HCT116 (cell line): ENCODE measurements at regions not wholly inside any gene's neighbourhood (a gene's known extent, or its start where the extent isn't known, plus 50 kb on each side); places are given as distances from the start of the nearest gene placed in this dataset.

Source experiments
- ATAC-seq: fragments of 200-7000 bp; cut with Tn5 transposase; 2 replicates; pipeline ENCODE4 v1.9.1; 2020; ENCODE audit warnings: mild to moderate bottlenecking, moderate library complexity
- BruUV-seq: library from RNA; stranded (reverse); fragments of 400-500 nt; replicated peaks from 2 replicates; lab custom pipeline; 2021; lab: Mats Ljungman, UMichigan
- CTCF ChIA-PET: fragments of 300-600 bp; sonication (Branson Sonifier 250); formaldehyde crosslinking; loops from one replicate; lab custom pipeline; 2021; ENCODE audit warnings: antibody characterized with exemption; lab: Charles Lee
- POLR2A ChIA-PET: fragments of 300-600, 350-600 bp; sonication (Branson Sonifier 250); formaldehyde crosslinking; loops from one replicate; lab custom pipeline; 2021; ENCODE audit warnings: antibody characterized with exemption; lab: Charles Lee
- RAD21 ChIA-PET, 2 experiments: fragments of 300-600 bp; sonication (Branson Sonifier 250); formaldehyde crosslinking; loops; one replicate each; lab custom pipeline; 2023; ENCODE audit warnings: low total read pairs in 2 of 2; ENCODE audit not compliant: uncharacterized antibody in 2 of 2, unreplicated experiment in 2 of 2, low non-redundant PET in 1 of 2; lab: Charles Lee
- DNase-seq: peaks from one replicate; pipeline ENCODE4 v3.0.0-alpha.2; 2010; ENCODE audit warnings: low read depth, low spot score
- H2AFZ ChIP-seq: fragments of 200-600 bp; shearing (Covaris generic), sonication (generic); 2 replicates; pipeline ENCODE4 v1.6.1; 2017; ENCODE audit warnings: low read depth, mixed run types, mixed read lengths, antibody characterized with exemption, low read length; ENCODE audit not compliant: poor library complexity, severe bottlenecking
- H3K27ac ChIP-seq: 2 replicates; pipeline ENCODE4 v1.5.1; 2012; ENCODE audit warnings: low read depth, low read length
- H3K27me3 ChIP-seq: fragments of 200-600 bp; sonication (generic); 2 replicates; pipeline ENCODE4 v1.6.1; 2016; ENCODE audit warnings: mixed run types, low read length, mixed read lengths; ENCODE audit not compliant: insufficient read depth
- H3K36me3 ChIP-seq, 2 experiments: fragments of 200-500 bp in 1 of 2; fragments of 200-600 bp in 1 of 2; sonication (Bioruptor generic) in 1 of 2; sonication (generic) in 1 of 2; 2 replicates each; pipeline versions ENCODE4 v1.5.1 to v1.6.1; 2014 to 2016; ENCODE audit warnings: low read length in 2 of 2, inconsistent platforms in 1 of 2, mixed read lengths in 1 of 2, mixed run types in 1 of 2; ENCODE audit not compliant: insufficient read depth in 2 of 2, control insufficient read depth in 1 of 2
- H3K4me1 ChIP-seq, 2 experiments: fragments of 200-600 bp in 1 of 2; sonication (generic) in 1 of 2; 2 replicates each; pipeline versions ENCODE4 v1.5.1 to v1.6.1; 2012 to 2017; ENCODE audit warnings: low read length in 2 of 2, inconsistent platforms in 1 of 2, mild to moderate bottlenecking in 1 of 2, mixed read lengths in 1 of 2, mixed run types in 1 of 2, moderate library complexity in 1 of 2; ENCODE audit not compliant: insufficient read depth in 2 of 2, control insufficient read depth in 1 of 2
- H3K4me2 ChIP-seq: fragments of 200-600 bp; sonication (generic); 2 replicates; pipeline ENCODE4 v1.6.1; 2017; ENCODE audit warnings: mixed run types, low read length, mixed read lengths
- H3K4me3 ChIP-seq, 2 experiments: fragments of 200-600 bp in 1 of 2; sonication (generic) in 1 of 2; replicated peaks in 1 of 2; 2 replicates each; pipeline ENCODE4 v1.5.1; 2011 to 2016; ENCODE audit warnings: low read length in 2 of 2, control low read depth in 1 of 2, low read depth in 1 of 2, mild to moderate bottlenecking in 1 of 2, mixed read lengths in 1 of 2, mixed run types in 1 of 2
- H3K79me2 ChIP-seq: fragments of 200-600 bp; sonication (generic); 2 replicates; pipeline ENCODE4 v1.6.1; 2017; ENCODE audit warnings: mild to moderate bottlenecking, mixed run types, low read length, moderate library complexity, mixed read lengths; ENCODE audit not compliant: insufficient read depth
- H3K9ac ChIP-seq: fragments of 200-600 bp; sonication (generic); 2 replicates; pipeline ENCODE4 v1.6.1; 2016; ENCODE audit warnings: low read length, mixed read lengths
- H3K9me2 ChIP-seq: fragments of 200-600 bp; sonication (generic), shearing (Covaris generic); 2 replicates; pipeline ENCODE4 v1.6.1; 2017; ENCODE audit warnings: mixed run types, mild to moderate bottlenecking, moderate library complexity; ENCODE audit not compliant: insufficient read depth
- H3K9me3 ChIP-seq, 2 experiments: fragments of 200-500 bp in 1 of 2; fragments of 200-600 bp in 1 of 2; sonication (Bioruptor generic) in 1 of 2; sonication (generic) in 1 of 2; 2 replicates each; pipeline ENCODE4 v1.6.1; 2014 to 2017; ENCODE audit warnings: low read length in 2 of 2, mixed read lengths in 2 of 2, inconsistent platforms in 1 of 2, low read depth in 1 of 2, mild to moderate bottlenecking in 1 of 2, mixed run types in 1 of 2, moderate library complexity in 1 of 2; ENCODE audit not compliant: control insufficient read depth in 1 of 2, insufficient read depth in 1 of 2
- H4K20me1 ChIP-seq: fragments of 200-600 bp; sonication (generic), shearing (Covaris generic); 2 replicates; pipeline ENCODE4 v1.6.1; 2017; ENCODE audit warnings: mixed run types, mild to moderate bottlenecking, moderate library complexity; ENCODE audit not compliant: insufficient read depth
- ELF1 ChIP-seq: IDR thresholded peaks from 2 replicates; pipeline ENCODE4 v1.6.1; 2012; ENCODE audit warnings: low read depth, borderline replicate concordance
- EZH2 ChIP-seq: fragments of 200-600 bp; sonication (generic); IDR thresholded peaks from 2 replicates; pipeline ENCODE4 v1.6.1; 2017; ENCODE audit warnings: antibody characterized with exemption, mixed run types
- EZH2phosphoT487 ChIP-seq: fragments of 200-600 bp; IDR thresholded peaks from 2 replicates; pipeline ENCODE4 v1.6.1; 2018; ENCODE audit warnings: antibody characterized with exemption, borderline replicate concordance
- FOSL1 ChIP-seq: IDR thresholded peaks from 2 replicates; pipeline ENCODE4 v1.6.1; 2012; ENCODE audit warnings: low read depth
- JUND ChIP-seq: IDR thresholded peaks from 2 replicates; pipeline ENCODE4 v1.6.1; 2012
- POLR2AphosphoS5 ChIP-seq: IDR thresholded peaks from 2 replicates; pipeline ENCODE4 v1.6.1; 2011; ENCODE audit warnings: mild to moderate bottlenecking, low read depth, low read length, moderate library complexity
- ZFX ChIP-seq: fragments of 450-650 bp; IDR thresholded peaks from 2 replicates; pipeline ENCODE4 v1.6.1; 2017
- ZNF274 ChIP-seq: fragments of 200-500 bp; sonication (Bioruptor generic); IDR thresholded peaks from 2 replicates; pipeline ENCODE4 v1.6.1; 2014; ENCODE audit warnings: mild to moderate bottlenecking, low read depth, low read length, inconsistent platforms
- intact Hi-C: fragments of 100-400 bp; cut with micrococcal nuclease; formaldehyde crosslinking; loops from 2 replicates; pipeline ENCODE4 v1.10.0; 2022
- TF ChIP-seq, protein P1 (sequence below): IDR thresholded peaks from 2 replicates; pipeline ENCODE4 v1.6.1; 2012; ENCODE audit warnings: low read depth
- TF ChIP-seq, protein P2 (sequence below), 3 experiments: fragments of 200-600 bp in 1 of 3; sonication (generic) in 1 of 3; IDR thresholded peaks in 2 of 3; conservative IDR thresholded peaks in 1 of 3; 2 replicates each; pipeline ENCODE4 v1.5.1; 2012 to 2017; ENCODE audit warnings: low read depth in 2 of 3, low read length in 2 of 3, antibody characterized with exemption in 1 of 3, borderline replicate concordance in 1 of 3, control low read depth in 1 of 3, mild to moderate bottlenecking in 1 of 3, mixed read lengths in 1 of 3, mixed run types in 1 of 3, moderate library complexity in 1 of 3; ENCODE audit not compliant: insufficient read depth in 1 of 3
- TF ChIP-seq, protein P3 (sequence below): IDR thresholded peaks from 2 replicates; pipeline ENCODE4 v1.6.1; 2012
- TF ChIP-seq, protein P4 (sequence below): IDR thresholded peaks from 2 replicates; pipeline ENCODE4 v1.6.1; 2012

DNA sequence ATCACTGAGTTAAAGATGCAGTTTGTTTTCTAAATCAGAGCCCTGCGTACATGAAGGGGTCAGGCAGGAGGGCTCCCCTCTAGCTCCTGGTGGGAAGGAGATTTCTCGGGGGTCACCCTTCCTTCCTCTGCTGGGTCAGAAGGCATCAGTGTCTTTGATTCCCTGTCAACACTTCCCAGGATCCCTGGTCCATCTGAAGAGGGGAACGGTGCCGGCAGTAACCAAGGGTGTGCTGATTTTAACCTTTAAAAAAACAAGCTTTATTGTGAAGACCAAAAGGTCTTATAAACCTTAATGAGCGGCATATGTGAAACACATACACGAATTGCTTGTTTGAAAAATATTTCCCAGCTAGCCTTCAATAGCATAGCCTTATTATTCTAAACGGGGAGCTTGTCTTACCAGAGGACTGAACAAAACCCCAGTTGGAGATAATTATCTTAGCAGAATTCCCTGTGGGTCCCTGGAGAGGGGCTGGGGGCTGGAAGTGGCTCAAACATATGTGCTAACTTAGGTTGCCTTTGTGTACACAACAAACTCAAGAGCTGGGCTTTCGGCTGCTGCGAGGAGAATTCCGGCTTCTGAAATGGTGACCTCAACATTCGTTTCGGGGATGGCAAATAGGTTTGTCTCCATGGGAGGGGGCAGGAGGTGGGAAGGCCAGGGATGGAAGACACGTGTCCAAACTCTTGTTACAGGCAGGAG lies 114.9 kb upstream of the MYCN start:
- no peak for DNase-seq
- ChIA-PET POLR2A (no interaction called here), RAD21 (no interaction called here), CTCF (no interaction called here)
- no peak overlapping the region for H3K4me2 ChIP-seq
- H3K9me3 ChIP-seq = no peaks in the 10 kb centered on the region
- H3K79me2 ChIP-seq = no peaks in the 10 kb centered on the region
- H4K20me1 ChIP-seq = no peaks in the 10 kb centered on the region
- H3K27ac ChIP-seq = no peak overlapping the region
- no peaks in the 10 kb centered on the region for H3K27me3 ChIP-seq
- H3K9me2 ChIP-seq = no peaks in the 10 kb centered on the region
- no peaks in the 10 kb centered on the region for H3K4me1 ChIP-seq
- H2AFZ ChIP-seq = no peak overlapping the region
- H3K36me3 ChIP-seq = no peaks in the 10 kb centered on the region
- no TSS peak for BruUV-seq
- no peak overlapping the region for H3K9ac ChIP-seq
- TF ChIP-seq, protein P1, sequence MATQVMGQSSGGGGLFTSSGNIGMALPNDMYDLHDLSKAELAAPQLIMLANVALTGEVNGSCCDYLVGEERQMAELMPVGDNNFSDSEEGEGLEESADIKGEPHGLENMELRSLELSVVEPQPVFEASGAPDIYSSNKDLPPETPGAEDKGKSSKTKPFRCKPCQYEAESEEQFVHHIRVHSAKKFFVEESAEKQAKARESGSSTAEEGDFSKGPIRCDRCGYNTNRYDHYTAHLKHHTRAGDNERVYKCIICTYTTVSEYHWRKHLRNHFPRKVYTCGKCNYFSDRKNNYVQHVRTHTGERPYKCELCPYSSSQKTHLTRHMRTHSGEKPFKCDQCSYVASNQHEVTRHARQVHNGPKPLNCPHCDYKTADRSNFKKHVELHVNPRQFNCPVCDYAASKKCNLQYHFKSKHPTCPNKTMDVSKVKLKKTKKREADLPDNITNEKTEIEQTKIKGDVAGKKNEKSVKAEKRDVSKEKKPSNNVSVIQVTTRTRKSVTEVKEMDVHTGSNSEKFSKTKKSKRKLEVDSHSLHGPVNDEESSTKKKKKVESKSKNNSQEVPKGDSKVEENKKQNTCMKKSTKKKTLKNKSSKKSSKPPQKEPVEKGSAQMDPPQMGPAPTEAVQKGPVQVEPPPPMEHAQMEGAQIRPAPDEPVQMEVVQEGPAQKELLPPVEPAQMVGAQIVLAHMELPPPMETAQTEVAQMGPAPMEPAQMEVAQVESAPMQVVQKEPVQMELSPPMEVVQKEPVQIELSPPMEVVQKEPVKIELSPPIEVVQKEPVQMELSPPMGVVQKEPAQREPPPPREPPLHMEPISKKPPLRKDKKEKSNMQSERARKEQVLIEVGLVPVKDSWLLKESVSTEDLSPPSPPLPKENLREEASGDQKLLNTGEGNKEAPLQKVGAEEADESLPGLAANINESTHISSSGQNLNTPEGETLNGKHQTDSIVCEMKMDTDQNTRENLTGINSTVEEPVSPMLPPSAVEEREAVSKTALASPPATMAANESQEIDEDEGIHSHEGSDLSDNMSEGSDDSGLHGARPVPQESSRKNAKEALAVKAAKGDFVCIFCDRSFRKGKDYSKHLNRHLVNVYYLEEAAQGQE = no peak
- TF ChIP-seq, protein P2, sequence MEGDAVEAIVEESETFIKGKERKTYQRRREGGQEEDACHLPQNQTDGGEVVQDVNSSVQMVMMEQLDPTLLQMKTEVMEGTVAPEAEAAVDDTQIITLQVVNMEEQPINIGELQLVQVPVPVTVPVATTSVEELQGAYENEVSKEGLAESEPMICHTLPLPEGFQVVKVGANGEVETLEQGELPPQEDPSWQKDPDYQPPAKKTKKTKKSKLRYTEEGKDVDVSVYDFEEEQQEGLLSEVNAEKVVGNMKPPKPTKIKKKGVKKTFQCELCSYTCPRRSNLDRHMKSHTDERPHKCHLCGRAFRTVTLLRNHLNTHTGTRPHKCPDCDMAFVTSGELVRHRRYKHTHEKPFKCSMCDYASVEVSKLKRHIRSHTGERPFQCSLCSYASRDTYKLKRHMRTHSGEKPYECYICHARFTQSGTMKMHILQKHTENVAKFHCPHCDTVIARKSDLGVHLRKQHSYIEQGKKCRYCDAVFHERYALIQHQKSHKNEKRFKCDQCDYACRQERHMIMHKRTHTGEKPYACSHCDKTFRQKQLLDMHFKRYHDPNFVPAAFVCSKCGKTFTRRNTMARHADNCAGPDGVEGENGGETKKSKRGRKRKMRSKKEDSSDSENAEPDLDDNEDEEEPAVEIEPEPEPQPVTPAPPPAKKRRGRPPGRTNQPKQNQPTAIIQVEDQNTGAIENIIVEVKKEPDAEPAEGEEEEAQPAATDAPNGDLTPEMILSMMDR (IDR thresholded peaks at IDR 0.05 in 2 of 3, conservative IDR thresholded peaks at IDR 0.05 in 1 of 3; ENCODE audit: borderline replicate concordance in 1 of 3, insufficient read depth in 1 of 3, low read depth in 2 of 3, low read length in 2 of 3) = no peak
- TF ChIP-seq, protein P3, sequence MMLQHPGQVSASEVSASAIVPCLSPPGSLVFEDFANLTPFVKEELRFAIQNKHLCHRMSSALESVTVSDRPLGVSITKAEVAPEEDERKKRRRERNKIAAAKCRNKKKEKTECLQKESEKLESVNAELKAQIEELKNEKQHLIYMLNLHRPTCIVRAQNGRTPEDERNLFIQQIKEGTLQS = no peak
- TF ChIP-seq FOSL1 = no peak
- no peak for TF ChIP-seq ZFX
- TF ChIP-seq ZNF274 = no peak
- no peak for TF ChIP-seq POLR2AphosphoS5
- no peak for TF ChIP-seq EZH2phosphoT487
- TF ChIP-seq EZH2 = no peak
- no peak for TF ChIP-seq JUND
- TF ChIP-seq, protein P4, sequence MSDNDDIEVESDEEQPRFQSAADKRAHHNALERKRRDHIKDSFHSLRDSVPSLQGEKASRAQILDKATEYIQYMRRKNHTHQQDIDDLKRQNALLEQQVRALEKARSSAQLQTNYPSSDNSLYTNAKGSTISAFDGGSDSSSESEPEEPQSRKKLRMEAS = no peak
- TF ChIP-seq ELF1 = no peak
- no peak for ATAC-seq
- intact Hi-C loops = no loop called here
- H3K4me3 ChIP-seq = no peak overlapping the region
